ENCODE measurements at regions not wholly inside any gene's neighbourhood (a gene's known extent, or its start where the extent isn't known, plus 50 kb on each side); places are given as distances from the start of the nearest gene placed in this dataset.
A peak's percentile ranks its signal among the peaks of the same experiment; 100 is the strongest.

GRCh38 chr12:124418156-124418555 lies 123.3 kb downstream of the RFLNA start:
- DNase-seq: no peak
- H3K27me3 ChIP-seq (ENCODE audit: control insufficient read depth, insufficient read depth, low read length, poor library complexity, severe bottlenecking): no peaks in the 10 kb centered on the region
- Mint-ChIP-seq H3K4me1 (no peaks in the 10 kb centered on the region), H3K27me3 (ENCODE audit: insufficient read depth) (no peaks in the 10 kb centered on the region), H3K9me3 (no peaks in the 10 kb centered on the region), H3K36me3 (ENCODE audit: low read depth) (peaks cover 44% of the 10 kb centered on the region), H3K4me3 (no peak overlapping the region), H3K27ac (no peak overlapping the region)
- TF ChIP-seq CTCF (conservative IDR thresholded peaks at IDR 0.05): no peak
- H3K4me3 ChIP-seq (ENCODE audit: low read length): no peak overlapping the region
- peaks cover 13% of the 10 kb centered on the region for H3K36me3 ChIP-seq (ENCODE audit: control insufficient read depth, insufficient read depth, low read length)
- no peak overlapping the region for H3K27ac ChIP-seq (ENCODE audit: low read depth, low read length)
- WGBS, 2 experiments (ENCODE audit: insufficient coverage in 1 of 2, insufficient read length in 1 of 2): 89 to 95% methylated on average over 7 to 13 of the region's 13 CpGs
- H3K4me1 ChIP-seq (ENCODE audit: control insufficient read depth, insufficient read depth, low read length): no peaks in the 10 kb centered on the region
- H3K9me3 ChIP-seq (ENCODE audit: control insufficient read depth, low read length): no peaks in the 10 kb centered on the region
- no peak overlapping the region for H3K9ac ChIP-seq (ENCODE audit: extremely low read depth, low read length, poor library complexity, severe bottlenecking)

GRCh38 chr12:124416516-124417395 lies 121.9 kb downstream of the RFLNA start:
- Histone ChIP-seq H3K36me3 (ENCODE audit: control insufficient read depth, insufficient read depth, low read length) (peaks cover 13% of the 10 kb centered on the region), H3K9ac (ENCODE audit: extremely low read depth, low read length, poor library complexity, severe bottlenecking) (no peak overlapping the region), H3K9me3 (ENCODE audit: control insufficient read depth, low read length) (no peaks in the 10 kb centered on the region), H3K4me1 (ENCODE audit: control insufficient read depth, insufficient read depth, low read length) (no peaks in the 10 kb centered on the region), H3K4me3 (ENCODE audit: low read length) (no peak overlapping the region), H3K27me3 (ENCODE audit: control insufficient read depth, insufficient read depth, low read length, poor library complexity, severe bottlenecking) (no peaks in the 10 kb centered on the region), H3K27ac (ENCODE audit: low read depth, low read length) (no peak overlapping the region)
- H3K27me3 Mint-ChIP-seq (ENCODE audit: insufficient read depth): no peaks in the 10 kb centered on the region
- H3K4me3 Mint-ChIP-seq: no peak overlapping the region
- no peaks in the 10 kb centered on the region for H3K4me1 Mint-ChIP-seq
- H3K36me3 Mint-ChIP-seq (ENCODE audit: low read depth): peaks cover 44% of the 10 kb centered on the region
- TF ChIP-seq CTCF (conservative IDR thresholded peaks at IDR 0.05): no peak
- peak overlapping the region; percentile 58 for H3K27ac Mint-ChIP-seq
- 92 to 94% methylated on average over 39 to 59 of the region's 59 CpGs for WGBS, 2 experiments (ENCODE audit: insufficient coverage in 1 of 2, insufficient read length in 1 of 2)
- no peak for DNase-seq
- H3K9me3 Mint-ChIP-seq: no peaks in the 10 kb centered on the region

GRCh38 chr12:124415064-124415463 lies 120.2 kb downstream of the RFLNA start:
- no peak overlapping the region for H3K27ac ChIP-seq (ENCODE audit: low read depth, low read length)
- no peak overlapping the region for H3K9ac ChIP-seq (ENCODE audit: extremely low read depth, low read length, poor library complexity, severe bottlenecking)
- WGBS, 2 experiments (ENCODE audit: insufficient coverage in 1 of 2, insufficient read length in 1 of 2): 92 to 98% methylated on average over 8 to 9 of the region's 9 CpGs
- Mint-ChIP-seq H3K4me1 (peaks cover 4% of the 10 kb centered on the region), H3K36me3 (ENCODE audit: low read depth) (peaks cover 35% of the 10 kb centered on the region), H3K9me3 (no peaks in the 10 kb centered on the region), H3K4me3 (no peak overlapping the region), H3K27ac (peak overlapping the region; percentile 58), H3K27me3 (ENCODE audit: insufficient read depth) (no peaks in the 10 kb centered on the region)
- no peaks in the 10 kb centered on the region for H3K9me3 ChIP-seq (ENCODE audit: control insufficient read depth, low read length)
- H3K4me1 ChIP-seq (ENCODE audit: control insufficient read depth, insufficient read depth, low read length): no peaks in the 10 kb centered on the region
- DNase-seq: no peak
- H3K27me3 ChIP-seq (ENCODE audit: control insufficient read depth, insufficient read depth, low read length, poor library complexity, severe bottlenecking): no peaks in the 10 kb centered on the region
- peaks cover 11% of the 10 kb centered on the region for H3K36me3 ChIP-seq (ENCODE audit: control insufficient read depth, insufficient read depth, low read length)
- no peak for TF ChIP-seq CTCF (conservative IDR thresholded peaks at IDR 0.05)
- no peak overlapping the region for H3K4me3 ChIP-seq (ENCODE audit: low read length)

Measured in endodermal cell (in vitro differentiated cells).